HCT116 (cell line): ENCODE measurements at regions not wholly inside any gene's neighbourhood (a gene's known extent, or its start where the extent isn't known, plus 50 kb on each side); places are given as distances from the start of the nearest gene placed in this dataset.

ENCODE experiments used
- ATAC-seq: fragments of 200-7000 bp; cut with Tn5 transposase; 2 replicates; pipeline ENCODE4 v1.9.1; 2020; ENCODE audit warnings: mild to moderate bottlenecking, moderate library complexity
- BruUV-seq: library from RNA; stranded (reverse); fragments of 400-500 nt; replicated peaks from 2 replicates; lab custom pipeline; 2021; lab: Mats Ljungman, UMichigan
- CTCF ChIA-PET: fragments of 300-600 bp; sonication (Branson Sonifier 250); formaldehyde crosslinking; loops from one replicate; lab custom pipeline; 2021; ENCODE audit warnings: antibody characterized with exemption; lab: Charles Lee
- POLR2A ChIA-PET: fragments of 300-600, 350-600 bp; sonication (Branson Sonifier 250); formaldehyde crosslinking; loops from one replicate; lab custom pipeline; 2021; ENCODE audit warnings: antibody characterized with exemption; lab: Charles Lee
- RAD21 ChIA-PET, 2 experiments: fragments of 300-600 bp; sonication (Branson Sonifier 250); formaldehyde crosslinking; loops; one replicate each; lab custom pipeline; 2023; ENCODE audit warnings: low total read pairs in 2 of 2; ENCODE audit not compliant: uncharacterized antibody in 2 of 2, unreplicated experiment in 2 of 2, low non-redundant PET in 1 of 2; lab: Charles Lee
- DNase-seq: peaks from one replicate; pipeline ENCODE4 v3.0.0-alpha.2; 2010; ENCODE audit warnings: low read depth, low spot score
- H2AFZ ChIP-seq: fragments of 200-600 bp; shearing (Covaris generic), sonication (generic); 2 replicates; pipeline ENCODE4 v1.6.1; 2017; ENCODE audit warnings: low read depth, mixed run types, mixed read lengths, antibody characterized with exemption, low read length; ENCODE audit not compliant: poor library complexity, severe bottlenecking
- H3K27ac ChIP-seq: 2 replicates; pipeline ENCODE4 v1.5.1; 2012; ENCODE audit warnings: low read depth, low read length
- H3K27me3 ChIP-seq: fragments of 200-600 bp; sonication (generic); 2 replicates; pipeline ENCODE4 v1.6.1; 2016; ENCODE audit warnings: mixed run types, low read length, mixed read lengths; ENCODE audit not compliant: insufficient read depth
- H3K36me3 ChIP-seq, 2 experiments: fragments of 200-500 bp in 1 of 2; fragments of 200-600 bp in 1 of 2; sonication (Bioruptor generic) in 1 of 2; sonication (generic) in 1 of 2; 2 replicates each; pipeline versions ENCODE4 v1.5.1 to v1.6.1; 2014 to 2016; ENCODE audit warnings: low read length in 2 of 2, inconsistent platforms in 1 of 2, mixed read lengths in 1 of 2, mixed run types in 1 of 2; ENCODE audit not compliant: insufficient read depth in 2 of 2, control insufficient read depth in 1 of 2
- H3K4me1 ChIP-seq, 2 experiments: fragments of 200-600 bp in 1 of 2; sonication (generic) in 1 of 2; 2 replicates each; pipeline versions ENCODE4 v1.5.1 to v1.6.1; 2012 to 2017; ENCODE audit warnings: low read length in 2 of 2, inconsistent platforms in 1 of 2, mild to moderate bottlenecking in 1 of 2, mixed read lengths in 1 of 2, mixed run types in 1 of 2, moderate library complexity in 1 of 2; ENCODE audit not compliant: insufficient read depth in 2 of 2, control insufficient read depth in 1 of 2
- H3K4me2 ChIP-seq: fragments of 200-600 bp; sonication (generic); 2 replicates; pipeline ENCODE4 v1.6.1; 2017; ENCODE audit warnings: mixed run types, low read length, mixed read lengths
- H3K4me3 ChIP-seq, 2 experiments: fragments of 200-600 bp in 1 of 2; sonication (generic) in 1 of 2; replicated peaks in 1 of 2; 2 replicates each; pipeline ENCODE4 v1.5.1; 2011 to 2016; ENCODE audit warnings: low read length in 2 of 2, control low read depth in 1 of 2, low read depth in 1 of 2, mild to moderate bottlenecking in 1 of 2, mixed read lengths in 1 of 2, mixed run types in 1 of 2
- H3K79me2 ChIP-seq: fragments of 200-600 bp; sonication (generic); 2 replicates; pipeline ENCODE4 v1.6.1; 2017; ENCODE audit warnings: mild to moderate bottlenecking, mixed run types, low read length, moderate library complexity, mixed read lengths; ENCODE audit not compliant: insufficient read depth
- H3K9ac ChIP-seq: fragments of 200-600 bp; sonication (generic); 2 replicates; pipeline ENCODE4 v1.6.1; 2016; ENCODE audit warnings: low read length, mixed read lengths
- H3K9me2 ChIP-seq: fragments of 200-600 bp; sonication (generic), shearing (Covaris generic); 2 replicates; pipeline ENCODE4 v1.6.1; 2017; ENCODE audit warnings: mixed run types, mild to moderate bottlenecking, moderate library complexity; ENCODE audit not compliant: insufficient read depth
- H3K9me3 ChIP-seq, 2 experiments: fragments of 200-500 bp in 1 of 2; fragments of 200-600 bp in 1 of 2; sonication (Bioruptor generic) in 1 of 2; sonication (generic) in 1 of 2; 2 replicates each; pipeline ENCODE4 v1.6.1; 2014 to 2017; ENCODE audit warnings: low read length in 2 of 2, mixed read lengths in 2 of 2, inconsistent platforms in 1 of 2, low read depth in 1 of 2, mild to moderate bottlenecking in 1 of 2, mixed run types in 1 of 2, moderate library complexity in 1 of 2; ENCODE audit not compliant: control insufficient read depth in 1 of 2, insufficient read depth in 1 of 2
- H4K20me1 ChIP-seq: fragments of 200-600 bp; sonication (generic), shearing (Covaris generic); 2 replicates; pipeline ENCODE4 v1.6.1; 2017; ENCODE audit warnings: mixed run types, mild to moderate bottlenecking, moderate library complexity; ENCODE audit not compliant: insufficient read depth
- CEBPB ChIP-seq: IDR thresholded peaks from 2 replicates; pipeline ENCODE4 v1.6.1; 2012; ENCODE audit warnings: low read depth
- ELF1 ChIP-seq: IDR thresholded peaks from 2 replicates; pipeline ENCODE4 v1.6.1; 2012; ENCODE audit warnings: low read depth, borderline replicate concordance
- EZH2phosphoT487 ChIP-seq: fragments of 200-600 bp; IDR thresholded peaks from 2 replicates; pipeline ENCODE4 v1.6.1; 2018; ENCODE audit warnings: antibody characterized with exemption, borderline replicate concordance
- FOSL1 ChIP-seq: IDR thresholded peaks from 2 replicates; pipeline ENCODE4 v1.6.1; 2012; ENCODE audit warnings: low read depth
- MAX ChIP-seq: IDR thresholded peaks from 2 replicates; pipeline ENCODE4 v1.6.1; 2012
- POLR2A ChIP-seq: IDR thresholded peaks from 2 replicates; pipeline ENCODE4 v1.7.0; 2011; ENCODE audit warnings: borderline replicate concordance; ENCODE audit not compliant: insufficient read depth, insufficient read length; ENCODE audit errors: extremely low read depth
- POLR2AphosphoS5 ChIP-seq: IDR thresholded peaks from 2 replicates; pipeline ENCODE4 v1.6.1; 2011; ENCODE audit warnings: mild to moderate bottlenecking, low read depth, low read length, moderate library complexity
- REST ChIP-seq: IDR thresholded peaks from 2 replicates; pipeline ENCODE4 v1.6.1; 2012; ENCODE audit warnings: low read depth
- SIN3A ChIP-seq: IDR thresholded peaks from 2 replicates; pipeline ENCODE4 v1.6.1; 2012; ENCODE audit warnings: low read depth
- SP1 ChIP-seq: IDR thresholded peaks from 2 replicates; pipeline ENCODE4 v1.6.1; 2012; ENCODE audit warnings: low read depth
- TCF7L2 ChIP-seq: IDR thresholded peaks from 2 replicates; pipeline ENCODE4 v1.7.0; 2011; ENCODE audit warnings: borderline replicate concordance, inconsistent platforms; ENCODE audit not compliant: insufficient read depth, insufficient read length; ENCODE audit errors: extremely low read depth
- ZFX ChIP-seq: fragments of 450-650 bp; IDR thresholded peaks from 2 replicates; pipeline ENCODE4 v1.6.1; 2017
- intact Hi-C: fragments of 100-400 bp; cut with micrococcal nuclease; formaldehyde crosslinking; loops from 2 replicates; pipeline ENCODE4 v1.10.0; 2022
- TF ChIP-seq, protein P1 (sequence below): IDR thresholded peaks from 2 replicates; pipeline ENCODE4 v1.6.1; 2012
- TF ChIP-seq, protein P2 (sequence below): IDR thresholded peaks from 2 replicates; pipeline ENCODE4 v1.6.1; 2011; ENCODE audit warnings: mild to moderate bottlenecking, low read length, moderate library complexity; ENCODE audit not compliant: insufficient replicate concordance; ENCODE audit errors: extremely low read depth

- Histone ChIP-seq H3K4me1 (no peaks in the 10 kb centered on the region), H3K4me3 (no peak overlapping the region), H3K27me3 (no peaks in the 10 kb centered on the region), H2AFZ (no peak overlapping the region), H4K20me1 (no peaks in the 10 kb centered on the region), H3K36me3 (no peaks in the 10 kb centered on the region), H3K9ac (no peak overlapping the region), H3K9me2 (no peaks in the 10 kb centered on the region), H3K27ac (no peak overlapping the region), H3K9me3 (peaks cover 17 to 42% of the 10 kb centered on the region in 2 experiments; a peak in 3 of 4 replicates), H3K79me2 (no peaks in the 10 kb centered on the region), H3K4me2 (no peak overlapping the region)
- intact Hi-C loops, result no loop called here
- ChIA-PET POLR2A (no interaction called here), RAD21 (no interaction called here), CTCF (no interaction called here)
- DNase-seq, result no peak
- ATAC-seq, result no peak
- TF ChIP-seq ELF1, result no peak
- no peak for TF ChIP-seq ZFX
- TF ChIP-seq MAX, result no peak
- TF ChIP-seq FOSL1, result no peak
- TF ChIP-seq EZH2phosphoT487, result no peak
- TF ChIP-seq POLR2A, result no peak
- no peak for TF ChIP-seq SP1
- TF ChIP-seq TCF7L2, result no peak
- no TSS peak for BruUV-seq
These were observed 845.2 kb downstream of the CDH11 start for GRCh38 chr16:64276646-64277045.

- H3K27me3 ChIP-seq, result no peaks in the 10 kb centered on the region
- no peaks in the 10 kb centered on the region for H3K36me3 ChIP-seq
- no peaks in the 10 kb centered on the region for H3K9me2 ChIP-seq
- peaks cover 21 to 53% of the 10 kb centered on the region in 2 experiments; a peak in 3 of 4 replicates for H3K9me3 ChIP-seq
- no peak overlapping the region for H3K4me2 ChIP-seq
- H3K4me3 ChIP-seq, result no peak overlapping the region
- ATAC-seq (no peak), DNase-seq (no peak)
- ChIA-PET RAD21 (no interaction called here), CTCF (no interaction called here), POLR2A (no interaction called here)
- BruUV-seq, result no TSS peak
- no peaks in the 10 kb centered on the region for H3K4me1 ChIP-seq
- H3K9ac ChIP-seq, result no peak overlapping the region
- no peaks in the 10 kb centered on the region for H4K20me1 ChIP-seq
- H3K27ac ChIP-seq, result no peak overlapping the region
- H2AFZ ChIP-seq, result no peak overlapping the region
- H3K79me2 ChIP-seq, result no peaks in the 10 kb centered on the region
- intact Hi-C loops, result no loop called here
- TF ChIP-seq POLR2AphosphoS5, result no peak
- no peak for TF ChIP-seq REST
- TF ChIP-seq, protein P1, sequence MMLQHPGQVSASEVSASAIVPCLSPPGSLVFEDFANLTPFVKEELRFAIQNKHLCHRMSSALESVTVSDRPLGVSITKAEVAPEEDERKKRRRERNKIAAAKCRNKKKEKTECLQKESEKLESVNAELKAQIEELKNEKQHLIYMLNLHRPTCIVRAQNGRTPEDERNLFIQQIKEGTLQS, result no peak
- no peak for TF ChIP-seq SIN3A
- no peak for TF ChIP-seq SP1
- TF ChIP-seq, protein P2, sequence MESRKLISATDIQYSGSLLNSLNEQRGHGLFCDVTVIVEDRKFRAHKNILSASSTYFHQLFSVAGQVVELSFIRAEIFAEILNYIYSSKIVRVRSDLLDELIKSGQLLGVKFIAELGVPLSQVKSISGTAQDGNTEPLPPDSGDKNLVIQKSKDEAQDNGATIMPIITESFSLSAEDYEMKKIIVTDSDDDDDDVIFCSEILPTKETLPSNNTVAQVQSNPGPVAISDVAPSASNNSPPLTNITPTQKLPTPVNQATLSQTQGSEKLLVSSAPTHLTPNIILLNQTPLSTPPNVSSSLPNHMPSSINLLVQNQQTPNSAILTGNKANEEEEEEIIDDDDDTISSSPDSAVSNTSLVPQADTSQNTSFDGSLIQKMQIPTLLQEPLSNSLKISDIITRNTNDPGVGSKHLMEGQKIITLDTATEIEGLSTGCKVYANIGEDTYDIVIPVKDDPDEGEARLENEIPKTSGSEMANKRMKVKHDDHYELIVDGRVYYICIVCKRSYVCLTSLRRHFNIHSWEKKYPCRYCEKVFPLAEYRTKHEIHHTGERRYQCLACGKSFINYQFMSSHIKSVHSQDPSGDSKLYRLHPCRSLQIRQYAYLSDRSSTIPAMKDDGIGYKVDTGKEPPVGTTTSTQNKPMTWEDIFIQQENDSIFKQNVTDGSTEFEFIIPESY, result no peak
- no peak for TF ChIP-seq TCF7L2
- TF ChIP-seq MAX, result no peak
- TF ChIP-seq CEBPB, result no peak
These were observed 849.8 kb downstream of the CDH11 start for GRCh38 chr16:64272028-64272427.
